Spleen (tissue), 7 donors: ENCODE measurements at regions not wholly inside any gene's neighbourhood (a gene's known extent, or its start where the extent isn't known, plus 50 kb on each side); places are given as distances from the start of the nearest gene placed in this dataset.

Experiments
- CTCF ChIP-seq, 11 experiments: fragments of 200-600 bp in 7 of 11; fragments of 450-650 bp in 4 of 11; sonication (generic) in 4 of 11; IDR thresholded peaks in 8 of 11; conservative IDR thresholded peaks in 3 of 11; 1 replicate in 7 of 11; 2 replicates in 4 of 11; pipeline versions ENCODE4 v1.4.0 to v1.8.0; 2016 to 2021; ENCODE audit warnings: antibody characterized with exemption in 11 of 11, inconsistent platforms in 4 of 11, mild to moderate bottlenecking in 1 of 11
- POLR2A ChIP-seq, 3 donors: fragments of 450-650 bp; IDR thresholded peaks; one replicate each; pipeline ENCODE4 v1.5.1; 2017; ENCODE audit warnings: antibody characterized with exemption in 3 of 3, mild to moderate bottlenecking in 1 of 3
- POLR2AphosphoS5 ChIP-seq, 3 donors: sonication (generic); formaldehyde crosslinking; IDR thresholded peaks; one replicate each; pipeline ENCODE4 v1.5.1; 2017; ENCODE audit warnings: antibody characterized with exemption in 3 of 3
- donor health status: DM: no; HTN: no; CAD: no; lungs with moderate emphysema.
- donor health status: DM: no; HTN: no; CAD: no.
- donor health status: DM: no; HTN: no; CAD: no.

- TF ChIP-seq CTCF (IDR thresholded peaks at IDR 0.05 in 8 of 11, conservative IDR thresholded peaks at IDR 0.05 in 3 of 11): no peak
- no peak for TF ChIP-seq POLR2A (IDR thresholded peaks at IDR 0.05)
- no peak for TF ChIP-seq POLR2AphosphoS5 (IDR thresholded peaks at IDR 0.05)
Observed at GRCh38 chr5:162392336-162392735, 324.8 kb downstream of the GABRG2 start.
